GM18873 (cell line): ENCODE measurements at regions not wholly inside any gene's neighbourhood (a gene's known extent, or its start where the extent isn't known, plus 50 kb on each side); places are given as distances from the start of the nearest gene placed in this dataset.
"Not testable (repeated sequence)": the region's sequence is repeated elsewhere in the genome, so short reads cannot be mapped to it uniquely, and the experiment has no call there.

Source experiments
- ATAC-seq: cut with Tn5 transposase; IDR thresholded peaks from one replicate; pipeline ENCODE4 v1.9.1; 2021; ENCODE audit warnings: mild to moderate bottlenecking, moderate library complexity, moderate number of reproducible peaks; ENCODE audit not compliant: unreplicated experiment, low FRiP score

GRCh38 chr9:17888066-17888465, 309.2 kb downstream of the SH3GL2 start:
- ATAC-seq, result no peak

GRCh38 chr9:17888964-17889363, 310.1 kb downstream of the SH3GL2 start:
- not testable (repeated sequence) for ATAC-seq

DNA sequence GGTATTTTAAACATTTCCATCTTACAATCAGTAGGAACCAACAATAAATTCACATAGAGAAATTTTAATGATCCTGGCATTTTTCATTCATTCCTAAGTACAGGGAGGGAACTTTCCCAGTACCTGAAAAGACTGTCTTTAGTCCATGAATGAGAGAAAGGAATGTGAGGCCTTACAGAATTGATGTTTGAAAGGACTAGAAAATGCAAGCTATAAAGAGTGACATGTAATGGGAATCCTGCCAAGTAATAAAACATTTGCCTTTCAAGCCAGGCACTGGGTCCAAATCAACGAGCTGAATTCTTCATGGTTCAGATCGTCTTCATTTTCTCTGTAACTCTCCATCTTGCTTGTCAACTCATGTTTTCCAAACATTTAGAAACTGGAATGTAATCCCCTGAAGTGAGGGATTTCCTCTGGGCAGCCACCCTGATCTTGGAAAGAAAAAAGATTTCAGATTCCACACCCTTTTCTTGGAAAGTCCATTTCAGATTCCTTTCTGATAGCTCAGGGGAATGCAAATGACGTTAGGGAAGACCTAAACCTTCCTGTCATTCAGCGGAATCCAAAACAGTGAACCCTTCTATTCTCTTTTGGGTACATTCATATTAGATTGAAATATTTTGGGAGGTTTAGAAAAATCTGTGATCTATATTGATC, 315.8 kb downstream of the SH3GL2 start:
- ATAC-seq, result no peak

DNA sequence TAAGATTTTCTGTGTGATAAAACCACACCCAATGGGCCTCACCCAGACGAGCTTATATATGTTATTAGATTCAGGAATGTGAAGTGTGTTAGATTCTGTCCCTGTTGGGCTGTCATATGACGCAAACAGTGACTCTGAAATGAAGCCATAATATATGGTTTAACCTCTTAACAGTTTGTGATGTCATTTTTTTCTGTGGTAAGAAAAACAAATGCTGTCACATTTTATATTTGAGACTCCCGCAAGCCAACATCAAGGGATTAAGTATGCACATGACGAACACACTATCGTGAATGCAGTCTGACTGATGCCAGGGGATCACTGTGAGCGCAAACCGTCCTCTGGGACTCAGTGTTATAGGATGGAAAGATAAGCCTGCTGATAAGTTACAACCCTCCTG, 321.7 kb downstream of the SH3GL2 start:
- no peak for ATAC-seq

DNA sequence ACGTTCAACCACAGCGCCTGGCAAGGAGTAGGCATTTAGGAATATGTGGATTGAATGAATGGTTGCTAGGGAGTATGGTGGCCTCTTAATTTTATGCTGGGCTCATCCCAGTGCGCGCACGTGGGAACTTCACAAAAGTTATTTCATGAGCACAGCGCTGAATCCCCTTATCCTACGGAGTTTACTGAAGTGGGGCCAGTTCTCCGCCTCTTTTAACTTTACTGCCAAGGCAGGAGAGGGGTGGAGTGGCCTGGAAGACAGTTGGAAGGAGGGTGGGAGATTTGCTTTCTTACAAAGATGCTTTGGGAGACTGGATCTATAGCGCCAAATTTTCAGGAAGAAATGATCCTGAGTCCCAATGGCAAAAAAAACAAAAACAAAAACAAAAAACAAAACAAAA, 326.5 kb downstream of the SH3GL2 start:
- ATAC-seq, result no peak

GRCh38 chr9:17905781-17906175, 326.9 kb downstream of the SH3GL2 start:
- ATAC-seq, result no peak

- ATAC-seq, result no peak
These were observed 327.4 kb downstream of the SH3GL2 start for GRCh38 chr9:17906176-17906840.

- ATAC-seq, result no peak
These were observed 328.2 kb downstream of the SH3GL2 start for GRCh38 chr9:17906841-17907778.

GRCh38 chr9:17907779-17908508, 329.1 kb downstream of the SH3GL2 start:
- ATAC-seq, result no peak

GRCh38 chr9:17926246-17926645, 347.4 kb downstream of the SH3GL2 start:
- no peak for ATAC-seq

DNA sequence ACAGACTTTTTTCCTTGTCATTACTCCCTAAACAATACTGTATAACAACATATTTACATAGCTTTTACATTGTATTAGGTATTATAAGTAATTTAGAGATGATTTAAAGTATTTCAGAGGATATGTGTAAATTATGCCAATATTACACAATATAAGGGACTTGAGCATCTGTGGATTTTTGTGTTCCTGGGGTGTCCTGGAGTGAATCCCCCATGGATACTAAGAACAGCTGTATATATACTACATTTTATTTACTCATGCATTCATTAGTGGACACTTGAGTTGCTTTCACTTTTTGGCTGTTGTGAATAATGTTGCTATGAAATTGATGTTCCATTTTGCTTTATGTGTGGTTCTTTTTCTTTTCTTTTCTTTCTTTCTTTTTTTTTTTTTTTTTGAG, 348.8 kb downstream of the SH3GL2 start:
- no peak for ATAC-seq

GRCh38 chr9:17928228-17928627, 349.4 kb downstream of the SH3GL2 start:
- no peak for ATAC-seq

GRCh38 chr9:17928768-17929167, 349.9 kb downstream of the SH3GL2 start:
- no peak for ATAC-seq

- no peak for ATAC-seq
These were observed 350.6 kb downstream of the SH3GL2 start for GRCh38 chr9:17929506-17929905.

DNA sequence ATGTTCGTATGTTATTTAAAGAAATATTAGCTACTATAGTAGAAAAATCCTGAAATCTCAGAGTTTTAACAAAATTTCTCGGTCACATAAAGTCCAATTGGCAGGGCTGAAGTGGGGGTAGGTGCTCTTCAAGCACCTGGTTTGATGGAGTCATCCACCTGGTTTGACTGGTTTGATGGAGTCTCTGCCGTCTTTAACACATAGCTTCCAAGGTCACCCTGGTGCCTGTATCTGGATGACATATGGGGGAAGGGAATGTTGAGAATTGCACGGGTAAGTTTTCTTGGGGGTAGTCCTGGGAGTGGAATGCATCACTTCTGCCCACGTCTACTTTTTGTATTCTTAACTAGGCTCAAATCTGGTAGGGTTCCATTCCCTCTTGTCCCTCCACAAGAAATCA, 351.2 kb downstream of the SH3GL2 start:
- no peak for ATAC-seq

DNA sequence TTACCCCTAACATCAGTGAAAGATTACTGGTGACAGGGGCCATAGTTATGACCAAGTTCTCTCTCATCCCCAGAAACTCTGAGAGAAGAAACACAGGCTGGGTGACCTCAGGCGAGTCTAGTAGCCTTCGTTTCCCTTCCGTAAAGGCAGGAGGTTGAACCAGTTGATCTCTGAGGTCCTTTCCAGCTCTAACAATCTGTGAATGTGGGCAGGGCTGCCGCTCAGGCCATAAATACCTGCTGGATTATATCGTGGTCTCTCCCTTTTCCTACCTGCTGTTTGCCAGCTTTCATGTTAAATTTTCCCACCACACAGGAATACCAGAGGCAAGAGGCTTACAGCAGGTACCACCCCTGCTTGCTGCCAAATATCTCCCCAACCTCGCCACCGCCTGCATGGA, 357.5 kb downstream of the SH3GL2 start:
- ATAC-seq, result no peak

- ATAC-seq, result no peak
These were observed 359.3 kb downstream of the SH3GL2 start for GRCh38 chr9:17938035-17938655.

GRCh38 chr9:17942498-17942897, 363.6 kb downstream of the SH3GL2 start:
- ATAC-seq, result no peak

- no peak for ATAC-seq
These were observed 376.5 kb downstream of the SH3GL2 start for GRCh38 chr9:17955409-17955808.

DNA sequence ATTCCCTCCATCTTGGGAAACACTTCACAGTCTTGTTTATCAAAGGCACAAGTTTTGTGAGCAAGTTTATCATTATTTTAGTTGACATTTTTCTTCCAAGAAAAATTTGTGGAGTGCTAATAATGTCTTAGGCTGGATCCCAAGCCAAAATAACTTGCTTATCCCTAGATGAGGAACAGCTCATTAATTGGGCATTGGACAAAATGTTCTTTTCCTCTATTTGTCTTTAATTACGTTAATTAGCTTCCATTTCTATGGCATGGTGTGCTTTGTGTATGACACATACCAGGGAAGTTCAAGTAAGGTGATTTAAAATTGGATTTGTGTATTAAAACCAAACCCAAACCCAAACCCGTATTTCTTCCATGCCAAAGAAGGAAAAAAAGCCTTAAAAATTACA, 379.5 kb downstream of the SH3GL2 start:
- ATAC-seq, result no peak
